ENCODE measurements at regions not wholly inside any gene's neighbourhood (a gene's known extent, or its start where the extent isn't known, plus 50 kb on each side); places are given as distances from the start of the nearest gene placed in this dataset.

DNA sequence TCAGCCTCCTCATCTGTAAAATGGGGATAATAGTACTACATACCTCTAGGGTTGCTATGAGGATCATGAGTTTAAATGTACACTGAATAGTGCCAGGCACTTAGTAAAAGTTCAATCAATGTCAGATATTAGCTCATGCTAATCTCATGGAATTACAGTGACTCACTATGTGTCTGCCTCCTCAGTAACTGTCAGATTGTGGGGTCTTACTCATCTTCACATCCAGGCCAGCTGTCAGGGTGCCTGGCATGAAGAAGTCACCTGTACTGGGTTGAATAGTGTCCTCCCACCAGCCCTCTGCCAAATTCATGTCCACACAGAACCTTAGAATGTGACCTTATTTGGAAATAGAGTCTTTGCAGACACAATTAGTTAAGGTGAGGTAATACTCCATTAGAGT lies 54.3 kb upstream of the STIM2 start:
- CTCF ChIA-PET: no interaction called here
- no peak overlapping the region for H3K4me3 ChIP-seq (ENCODE audit: low read length)
- TF ChIP-seq, protein P1, sequence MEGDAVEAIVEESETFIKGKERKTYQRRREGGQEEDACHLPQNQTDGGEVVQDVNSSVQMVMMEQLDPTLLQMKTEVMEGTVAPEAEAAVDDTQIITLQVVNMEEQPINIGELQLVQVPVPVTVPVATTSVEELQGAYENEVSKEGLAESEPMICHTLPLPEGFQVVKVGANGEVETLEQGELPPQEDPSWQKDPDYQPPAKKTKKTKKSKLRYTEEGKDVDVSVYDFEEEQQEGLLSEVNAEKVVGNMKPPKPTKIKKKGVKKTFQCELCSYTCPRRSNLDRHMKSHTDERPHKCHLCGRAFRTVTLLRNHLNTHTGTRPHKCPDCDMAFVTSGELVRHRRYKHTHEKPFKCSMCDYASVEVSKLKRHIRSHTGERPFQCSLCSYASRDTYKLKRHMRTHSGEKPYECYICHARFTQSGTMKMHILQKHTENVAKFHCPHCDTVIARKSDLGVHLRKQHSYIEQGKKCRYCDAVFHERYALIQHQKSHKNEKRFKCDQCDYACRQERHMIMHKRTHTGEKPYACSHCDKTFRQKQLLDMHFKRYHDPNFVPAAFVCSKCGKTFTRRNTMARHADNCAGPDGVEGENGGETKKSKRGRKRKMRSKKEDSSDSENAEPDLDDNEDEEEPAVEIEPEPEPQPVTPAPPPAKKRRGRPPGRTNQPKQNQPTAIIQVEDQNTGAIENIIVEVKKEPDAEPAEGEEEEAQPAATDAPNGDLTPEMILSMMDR (conservative IDR thresholded peaks at IDR 0.05; ENCODE audit: low read depth, low read length): no peak
- TF ChIP-seq EZH2phosphoT487 (IDR thresholded peaks at IDR 0.05; ENCODE audit: borderline replicate concordance, low read length) (no peak), EZH2 (IDR thresholded peaks at IDR 0.05; ENCODE audit: low read length, unreplicated experiment) (no peak)
- POLR2A ChIA-PET (ENCODE audit: unreplicated experiment): no interaction called here
- no peaks in the 10 kb centered on the region for H3K36me3 ChIP-seq (ENCODE audit: low read depth, low read length)
- no peaks in the 10 kb centered on the region for H3K9me3 ChIP-seq (ENCODE audit: low read length)
- no peaks in the 10 kb centered on the region for H3K9me2 ChIP-seq (replicated peaks; ENCODE audit: low read length)
- ATAC-seq (no peak), DNase-seq (peak; percentile 14)
- intact Hi-C loops (cut with micrococcal nuclease): no loop called here
- H2AFZ ChIP-seq (ENCODE audit: low read length): no peak overlapping the region
- BruUV-seq (replicated peaks): no TSS peak
- H3K27ac ChIP-seq (ENCODE audit: low read length): no peak overlapping the region
- H3K79me2 ChIP-seq (ENCODE audit: low read length): no peaks in the 10 kb centered on the region
- H3F3A ChIP-seq (ENCODE audit: low read length, unreplicated experiment): no peaks in the 10 kb centered on the region
- no peaks in the 10 kb centered on the region for H4K20me1 ChIP-seq (ENCODE audit: low read length)
- no peak overlapping the region for H3K4me2 ChIP-seq (ENCODE audit: low read length)
- no peaks in the 10 kb centered on the region for H3K27me3 ChIP-seq (ENCODE audit: low read length)
- H3K9ac ChIP-seq (ENCODE audit: low read length): no peak overlapping the region
- H3K4me1 ChIP-seq (ENCODE audit: insufficient read depth, low read length): no peaks in the 10 kb centered on the region

DNA sequence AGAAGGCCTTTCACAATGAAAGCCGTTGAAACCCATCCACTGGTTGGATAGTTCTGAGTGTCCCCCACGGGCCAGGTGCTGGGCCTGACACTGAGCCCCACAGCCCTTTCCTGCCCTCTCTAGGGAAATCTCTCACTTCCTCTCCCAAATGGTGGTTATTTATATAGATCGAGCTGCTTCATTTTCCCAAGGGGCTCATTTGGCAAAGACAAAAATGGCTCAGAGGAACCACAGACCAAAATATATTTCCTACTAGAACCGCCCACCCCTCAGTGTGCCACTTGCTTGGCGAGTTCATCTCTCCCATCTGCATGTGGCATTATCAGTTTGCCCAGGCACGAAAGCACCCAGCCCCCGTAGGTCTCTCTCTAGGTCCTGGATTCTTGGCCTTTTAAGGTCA lies 53.3 kb upstream of the STIM2 start:
- ATAC-seq (no peak), DNase-seq (no peak)
- H4K20me1 ChIP-seq (ENCODE audit: low read length): no peaks in the 10 kb centered on the region
- H3K79me2 ChIP-seq (ENCODE audit: low read length): no peaks in the 10 kb centered on the region
- no peaks in the 10 kb centered on the region for H3K9me2 ChIP-seq (replicated peaks; ENCODE audit: low read length)
- intact Hi-C loops (cut with micrococcal nuclease): no loop called here
- H3K4me2 ChIP-seq (ENCODE audit: low read length): no peak overlapping the region
- POLR2A ChIA-PET (ENCODE audit: unreplicated experiment): no interaction called here
- H2AFZ ChIP-seq (ENCODE audit: low read length): no peak overlapping the region
- H3K27ac ChIP-seq (ENCODE audit: low read length): no peak overlapping the region
- CTCF ChIA-PET: no interaction called here
- no TSS peak for BruUV-seq (replicated peaks)
- H3K27me3 ChIP-seq (ENCODE audit: low read length): no peaks in the 10 kb centered on the region
- no peaks in the 10 kb centered on the region for H3K36me3 ChIP-seq (ENCODE audit: low read depth, low read length)
- H3K9me3 ChIP-seq (ENCODE audit: low read length): no peaks in the 10 kb centered on the region
- peaks cover 6% of the 10 kb centered on the region for H3K4me1 ChIP-seq (ENCODE audit: insufficient read depth, low read length)
- H3F3A ChIP-seq (ENCODE audit: low read length, unreplicated experiment): no peaks in the 10 kb centered on the region
- H3K9ac ChIP-seq (ENCODE audit: low read length): no peak overlapping the region
- H3K4me3 ChIP-seq (ENCODE audit: low read length): no peak overlapping the region
- TF ChIP-seq EZH2 (IDR thresholded peaks at IDR 0.05; ENCODE audit: low read length, unreplicated experiment): no peak
- TF ChIP-seq, protein P1 (conservative IDR thresholded peaks at IDR 0.05; ENCODE audit: low read depth, low read length): no peak
- TF ChIP-seq EZH2phosphoT487 (IDR thresholded peaks at IDR 0.05; ENCODE audit: borderline replicate concordance, low read length): no peak

GRCh38 chr4:26809811-26810210 lies 50.8 kb upstream of the STIM2 start:
- no peaks in the 10 kb centered on the region for H3K36me3 ChIP-seq (ENCODE audit: low read depth, low read length)
- no peak for DNase-seq
- H3K27me3 ChIP-seq (ENCODE audit: low read length): no peaks in the 10 kb centered on the region
- no peak overlapping the region for H3K4me3 ChIP-seq (ENCODE audit: low read length)
- CTCF ChIA-PET: no interaction called here
- H3K9me2 ChIP-seq (replicated peaks; ENCODE audit: low read length): no peaks in the 10 kb centered on the region
- POLR2A ChIA-PET (ENCODE audit: unreplicated experiment): no interaction called here
- no peak overlapping the region for H3K4me2 ChIP-seq (ENCODE audit: low read length)
- no peaks in the 10 kb centered on the region for H3K9me3 ChIP-seq (ENCODE audit: low read length)
- no peak overlapping the region for H2AFZ ChIP-seq (ENCODE audit: low read length)
- intact Hi-C loops (cut with micrococcal nuclease): no loop called here
- H3K4me1 ChIP-seq (ENCODE audit: insufficient read depth, low read length): peaks cover 7% of the 10 kb centered on the region
- no peak overlapping the region for H3K27ac ChIP-seq (ENCODE audit: low read length)
- no peaks in the 10 kb centered on the region for H3F3A ChIP-seq (ENCODE audit: low read length, unreplicated experiment)
- H3K9ac ChIP-seq (ENCODE audit: low read length): no peak overlapping the region
- ATAC-seq: no peak
- no peak for TF ChIP-seq EZH2phosphoT487 (IDR thresholded peaks at IDR 0.05; ENCODE audit: borderline replicate concordance, low read length)
- TF ChIP-seq, protein P1 (conservative IDR thresholded peaks at IDR 0.05; ENCODE audit: low read depth, low read length): no peak
- no peak for TF ChIP-seq EZH2 (IDR thresholded peaks at IDR 0.05; ENCODE audit: low read length, unreplicated experiment)
- BruUV-seq (replicated peaks): no TSS peak
- no peaks in the 10 kb centered on the region for H4K20me1 ChIP-seq (ENCODE audit: low read length)
- no peaks in the 10 kb centered on the region for H3K79me2 ChIP-seq (ENCODE audit: low read length)

Measured in PC-3 (cell line).